Esophagus muscularis mucosa (tissue), 3 donors: ENCODE measurements at regions not wholly inside any gene's neighbourhood (a gene's known extent, or its start where the extent isn't known, plus 50 kb on each side); places are given as distances from the start of the nearest gene placed in this dataset.

Experiments used
- POLR2A ChIP-seq: fragments of 450-650 bp; IDR thresholded peaks from one replicate; pipeline ENCODE4 v1.6.1; 2017; ENCODE audit warnings: antibody characterized with exemption, moderate library complexity, mild to moderate bottlenecking, low read depth
- POLR2AphosphoS5 ChIP-seq, 2 donors: sonication (generic); formaldehyde crosslinking; IDR thresholded peaks; one replicate each; pipeline ENCODE4 v1.6.1; 2017; ENCODE audit warnings: antibody characterized with exemption in 2 of 2
- TF ChIP-seq, protein P1 (sequence below), 3 experiments: fragments of 200-600 bp in 2 of 3; fragments of 450-650 bp in 1 of 3; sonication (generic) in 2 of 3; IDR thresholded peaks; one replicate each; pipeline ENCODE4 v1.5.1; 2017 to 2019; ENCODE audit warnings: antibody characterized with exemption in 3 of 3, mild to moderate bottlenecking in 2 of 3, moderate library complexity in 1 of 3

DNA sequence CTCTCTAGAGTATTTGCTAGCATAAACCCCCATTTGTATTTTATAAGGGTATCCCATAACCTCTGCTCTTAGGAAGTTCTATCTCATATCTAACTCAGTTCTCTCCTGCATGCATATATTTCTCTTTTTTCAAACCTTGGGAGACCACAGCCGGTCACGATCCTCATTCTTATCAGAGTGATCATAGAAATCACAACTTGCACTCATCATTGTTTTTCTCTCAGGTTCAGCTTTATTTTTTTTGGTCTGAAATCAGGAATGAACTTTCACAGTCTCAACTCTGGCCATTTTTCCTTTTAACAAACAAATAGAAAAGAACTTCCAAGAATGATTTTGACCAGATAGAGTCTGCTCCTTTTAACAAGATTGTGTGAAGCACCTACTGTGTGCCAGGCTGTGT is 98.6 kb upstream of the BLID start:
- TF ChIP-seq POLR2A (no peak), POLR2AphosphoS5 (IDR thresholded peaks at IDR 0.05) (no peak)
- TF ChIP-seq, protein P1, sequence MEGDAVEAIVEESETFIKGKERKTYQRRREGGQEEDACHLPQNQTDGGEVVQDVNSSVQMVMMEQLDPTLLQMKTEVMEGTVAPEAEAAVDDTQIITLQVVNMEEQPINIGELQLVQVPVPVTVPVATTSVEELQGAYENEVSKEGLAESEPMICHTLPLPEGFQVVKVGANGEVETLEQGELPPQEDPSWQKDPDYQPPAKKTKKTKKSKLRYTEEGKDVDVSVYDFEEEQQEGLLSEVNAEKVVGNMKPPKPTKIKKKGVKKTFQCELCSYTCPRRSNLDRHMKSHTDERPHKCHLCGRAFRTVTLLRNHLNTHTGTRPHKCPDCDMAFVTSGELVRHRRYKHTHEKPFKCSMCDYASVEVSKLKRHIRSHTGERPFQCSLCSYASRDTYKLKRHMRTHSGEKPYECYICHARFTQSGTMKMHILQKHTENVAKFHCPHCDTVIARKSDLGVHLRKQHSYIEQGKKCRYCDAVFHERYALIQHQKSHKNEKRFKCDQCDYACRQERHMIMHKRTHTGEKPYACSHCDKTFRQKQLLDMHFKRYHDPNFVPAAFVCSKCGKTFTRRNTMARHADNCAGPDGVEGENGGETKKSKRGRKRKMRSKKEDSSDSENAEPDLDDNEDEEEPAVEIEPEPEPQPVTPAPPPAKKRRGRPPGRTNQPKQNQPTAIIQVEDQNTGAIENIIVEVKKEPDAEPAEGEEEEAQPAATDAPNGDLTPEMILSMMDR (IDR thresholded peaks at IDR 0.05): no peak
